A673 (cell line): ENCODE measurements at regions not wholly inside any gene's neighbourhood (a gene's known extent, or its start where the extent isn't known, plus 50 kb on each side); places are given as distances from the start of the nearest gene placed in this dataset.

Experiments used
- EZH2 ChIP-seq: fragments of 200-600 bp; sonication (generic); IDR thresholded peaks from 2 replicates; pipeline ENCODE4 v1.6.1; 2017; ENCODE audit warnings: borderline replicate concordance, low read depth, mild to moderate bottlenecking, mixed read lengths, antibody characterized with exemption, low read length; ENCODE audit not compliant: poor library complexity, severe bottlenecking
- TF ChIP-seq, protein P1 (sequence below): fragments of 300-800, 200-600 bp; sonication (generic); conservative IDR thresholded peaks from 2 replicates; pipeline ENCODE4 v1.5.1; 2017; ENCODE audit warnings: low read depth, mild to moderate bottlenecking, antibody characterized with exemption, low read length, moderate library complexity, mixed read lengths

DNA sequence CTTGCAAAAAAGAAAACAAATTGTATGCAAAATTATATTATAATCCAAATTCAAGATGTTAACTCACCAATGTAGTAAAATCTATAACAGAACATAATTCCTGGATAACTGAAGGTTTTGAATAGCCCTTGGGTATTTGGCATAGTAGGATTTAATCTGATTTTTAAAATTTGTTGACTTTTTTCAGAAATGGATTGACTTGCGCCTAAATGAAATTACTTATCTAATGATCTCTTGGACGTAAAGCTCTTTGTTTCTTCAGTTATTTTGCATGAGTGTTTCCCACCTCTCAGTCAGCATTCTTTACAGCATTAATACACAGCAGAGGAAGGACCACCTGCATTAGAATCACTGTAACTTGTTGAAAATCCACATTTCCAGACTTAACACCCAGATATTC lies 169.6 kb downstream of the SEPTIN7 start:
- TF ChIP-seq EZH2 = no peak
- TF ChIP-seq, protein P1, sequence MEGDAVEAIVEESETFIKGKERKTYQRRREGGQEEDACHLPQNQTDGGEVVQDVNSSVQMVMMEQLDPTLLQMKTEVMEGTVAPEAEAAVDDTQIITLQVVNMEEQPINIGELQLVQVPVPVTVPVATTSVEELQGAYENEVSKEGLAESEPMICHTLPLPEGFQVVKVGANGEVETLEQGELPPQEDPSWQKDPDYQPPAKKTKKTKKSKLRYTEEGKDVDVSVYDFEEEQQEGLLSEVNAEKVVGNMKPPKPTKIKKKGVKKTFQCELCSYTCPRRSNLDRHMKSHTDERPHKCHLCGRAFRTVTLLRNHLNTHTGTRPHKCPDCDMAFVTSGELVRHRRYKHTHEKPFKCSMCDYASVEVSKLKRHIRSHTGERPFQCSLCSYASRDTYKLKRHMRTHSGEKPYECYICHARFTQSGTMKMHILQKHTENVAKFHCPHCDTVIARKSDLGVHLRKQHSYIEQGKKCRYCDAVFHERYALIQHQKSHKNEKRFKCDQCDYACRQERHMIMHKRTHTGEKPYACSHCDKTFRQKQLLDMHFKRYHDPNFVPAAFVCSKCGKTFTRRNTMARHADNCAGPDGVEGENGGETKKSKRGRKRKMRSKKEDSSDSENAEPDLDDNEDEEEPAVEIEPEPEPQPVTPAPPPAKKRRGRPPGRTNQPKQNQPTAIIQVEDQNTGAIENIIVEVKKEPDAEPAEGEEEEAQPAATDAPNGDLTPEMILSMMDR = no peak
